ENCODE measurements at regions not wholly inside any gene's neighbourhood (a gene's known extent, or its start where the extent isn't known, plus 50 kb on each side); places are given as distances from the start of the nearest gene placed in this dataset.

DNA sequence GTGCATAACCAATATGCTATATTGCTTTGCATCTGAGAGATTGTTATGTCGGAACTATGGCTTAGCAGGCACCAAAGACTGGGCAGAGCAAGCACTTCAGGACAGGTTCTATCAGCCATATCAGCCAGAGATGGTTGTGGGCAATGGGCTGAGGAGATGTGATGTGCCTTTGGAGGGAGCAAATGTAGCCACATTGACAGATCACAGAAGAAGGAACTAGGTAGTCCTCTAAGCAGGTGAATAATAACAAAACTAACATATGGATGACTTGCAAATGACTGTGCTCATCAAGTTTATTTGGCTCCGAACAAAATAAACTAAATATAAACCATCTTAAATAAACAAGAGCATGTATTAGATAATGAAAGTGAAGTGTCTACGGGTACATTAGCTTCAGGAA is 291.7 kb downstream of the RMST start:
- no peak for TF ChIP-seq GATA3 (IDR thresholded peaks at IDR 0.05; ENCODE audit: low read depth, low read length)
- no peak for TF ChIP-seq GATA2 (IDR thresholded peaks at IDR 0.05; ENCODE audit: low read depth, low read length)

Data from SH-SY5Y (cell line).